K562 (cell line): ENCODE measurements at regions not wholly inside any gene's neighbourhood (a gene's known extent, or its start where the extent isn't known, plus 50 kb on each side); places are given as distances from the start of the nearest gene placed in this dataset.
A peak's percentile ranks its signal among the peaks of the same experiment; 100 is the strongest.

Source experiments
- CBFB ChIP-seq: sonication (generic); formaldehyde crosslinking; IDR thresholded peaks from 2 replicates; pipeline ENCODE4 v1.4.0; 2020; ENCODE audit warnings: mild to moderate bottlenecking, missing genetic modification reagents
- CCAR2 ChIP-seq: fragments of 200-400 bp; formaldehyde crosslinking; IDR thresholded peaks from 2 replicates; pipeline ENCODE4 v1.6.1; 2017; ENCODE audit warnings: mild to moderate bottlenecking, low read depth, low read length
- CREB1 ChIP-seq, 2 experiments: sonication (generic) in 1 of 2; formaldehyde crosslinking in 1 of 2; IDR thresholded peaks; 2 replicates each; pipeline versions ENCODE4 v1.6.1 to v1.8.0; 2012 to 2022; ENCODE audit warnings: inconsistent platforms in 1 of 2, mild to moderate bottlenecking in 1 of 2, missing genetic modification reagents in 1 of 2, moderate library complexity in 1 of 2
- CREB3L1 ChIP-seq: fragments of 450-650 bp; IDR thresholded peaks from 2 replicates; pipeline ENCODE4 v1.6.1; 2014; ENCODE audit warnings: low read depth, mild to moderate bottlenecking, moderate library complexity, borderline replicate concordance
- DACH1 ChIP-seq: fragments of 450-650 bp; IDR thresholded peaks from 2 replicates; pipeline ENCODE4 v1.6.1; 2018; ENCODE audit not compliant: partially characterized antibody
- ELF1 ChIP-seq: fragments of 200-800 bp; sonication (Bioruptor generic); IDR thresholded peaks from 2 replicates; pipeline ENCODE4 v1.6.1; 2016; ENCODE audit warnings: missing genetic modification characterization, missing compliant biosample characterization
- EWSR1 ChIP-seq: fragments of 450-650 bp; IDR thresholded peaks from 2 replicates; pipeline ENCODE4 v1.6.1; 2018; ENCODE audit warnings: borderline replicate concordance, mild to moderate bottlenecking, low read depth, moderate library complexity; ENCODE audit not compliant: partially characterized antibody
- HCFC1 ChIP-seq: IDR thresholded peaks from 2 replicates; pipeline ENCODE4 v1.6.1; 2012; ENCODE audit warnings: low read depth, low read length, improper control_type of control experiment
- HNRNPH1 ChIP-seq: fragments of 200-400 bp; formaldehyde crosslinking; optimal IDR thresholded peaks from 2 replicates; pipeline ENCODE3; 2017; ENCODE audit warnings: low read depth, mild to moderate bottlenecking, low read length, moderate library complexity
- MAZ ChIP-seq, 2 experiments: fragments of 450-650 bp in 1 of 2; sonication (generic) in 1 of 2; formaldehyde crosslinking; IDR thresholded peaks in 1 of 2; conservative IDR thresholded peaks in 1 of 2; 2 replicates each; pipeline versions ENCODE4 v1.4.0 to v1.5.0; 2020; ENCODE audit warnings: mild to moderate bottlenecking in 1 of 2, missing genetic modification reagents in 1 of 2
- NFYB ChIP-seq: IDR thresholded peaks from 2 replicates; pipeline ENCODE4 v1.6.1; 2011; ENCODE audit warnings: mild to moderate bottlenecking, moderate library complexity; ENCODE audit not compliant: insufficient read length; ENCODE audit errors: extremely low read depth
- PTBP1 ChIP-seq: fragments of 200-400 bp; formaldehyde crosslinking; IDR thresholded peaks from 2 replicates; pipeline ENCODE4 v1.6.1; 2017; ENCODE audit warnings: low read depth, low read length
- ZKSCAN3 ChIP-seq: fragments of 250-450 bp; sonication (Bioruptor Pico); IDR thresholded peaks from 2 replicates; pipeline ENCODE4 v1.4.0; 2020
- ZNF354B ChIP-seq: fragments of 250-450 bp; sonication (Bioruptor Pico); IDR thresholded peaks from 2 replicates; pipeline ENCODE4 v1.4.0; 2020
- ZNF395 ChIP-seq: fragments of 200-800 bp; sonication (Bioruptor generic); IDR thresholded peaks from 2 replicates; pipeline ENCODE4 v1.6.1; 2017; ENCODE audit warnings: missing genetic modification characterization, missing compliant biosample characterization
- TF ChIP-seq, protein P1 (sequence below), 2 experiments: fragments of 450-650 bp in 1 of 2; sonication (generic) in 1 of 2; formaldehyde crosslinking in 1 of 2; IDR thresholded peaks in 1 of 2; conservative IDR thresholded peaks in 1 of 2; 2 replicates each; pipeline versions ENCODE4 v1.6.1 to v1.8.1; 2016 to 2023; ENCODE audit warnings: mild to moderate bottlenecking in 2 of 2, moderate library complexity in 2 of 2, inconsistent platforms in 1 of 2, missing genetic modification reagents in 1 of 2
- TF ChIP-seq, protein P2 (sequence below), 2 experiments: fragments of 450-650 bp in 1 of 2; IDR thresholded peaks; 2 replicates each; pipeline ENCODE4 v1.6.1; 2011 to 2017; ENCODE audit warnings: low read depth in 2 of 2, antibody characterized with exemption in 1 of 2, borderline replicate concordance in 1 of 2, low read length in 1 of 2, mild to moderate bottlenecking in 1 of 2, mixed read lengths in 1 of 2; ENCODE audit not compliant: control insufficient read depth in 1 of 2
- TF ChIP-seq, protein P3 (sequence below): conservative IDR thresholded peaks from 2 replicates; pipeline ENCODE4 v1.6.1; 2011; ENCODE audit warnings: low read depth, mild to moderate bottlenecking, low read length; ENCODE audit not compliant: control insufficient read depth

- TF ChIP-seq, protein P1, sequence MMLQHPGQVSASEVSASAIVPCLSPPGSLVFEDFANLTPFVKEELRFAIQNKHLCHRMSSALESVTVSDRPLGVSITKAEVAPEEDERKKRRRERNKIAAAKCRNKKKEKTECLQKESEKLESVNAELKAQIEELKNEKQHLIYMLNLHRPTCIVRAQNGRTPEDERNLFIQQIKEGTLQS (IDR thresholded peaks at IDR 0.05), result no peak
- TF ChIP-seq, protein P1 (CRISPR knock-in tag; conservative IDR thresholded peaks at IDR 0.05), result no peak
- TF ChIP-seq EWSR1 (no peak), NFYB (no peak), ZKSCAN3 (CRISPR knock-in tag) (peak; percentile 90), ELF1 (tag) (no peak), CCAR2 (no peak), PTBP1 (no peak), DACH1 (no peak), ZNF395 (CRISPR knock-in tag) (peak; percentile 34; the same call in 1 of the 2 replicates), ZNF354B (CRISPR knock-in tag) (no peak), CBFB (CRISPR knock-in tag) (no peak), HCFC1 (no peak), MAZ (CRISPR knock-in tag; conservative IDR thresholded peaks at IDR 0.05 in 1 of 2, IDR thresholded peaks at IDR 0.05 in 1 of 2) (peak in 1 of 2 experiments; percentile 69; a peak in 2 of 4 replicates), CREB3L1 (no peak), HNRNPH1 (no peak), CREB1 (IDR thresholded peaks at IDR 0.05) (no peak), CREB1 (CRISPR knock-in tag; IDR thresholded peaks at IDR 0.05) (no peak)
- TF ChIP-seq, protein P2, sequence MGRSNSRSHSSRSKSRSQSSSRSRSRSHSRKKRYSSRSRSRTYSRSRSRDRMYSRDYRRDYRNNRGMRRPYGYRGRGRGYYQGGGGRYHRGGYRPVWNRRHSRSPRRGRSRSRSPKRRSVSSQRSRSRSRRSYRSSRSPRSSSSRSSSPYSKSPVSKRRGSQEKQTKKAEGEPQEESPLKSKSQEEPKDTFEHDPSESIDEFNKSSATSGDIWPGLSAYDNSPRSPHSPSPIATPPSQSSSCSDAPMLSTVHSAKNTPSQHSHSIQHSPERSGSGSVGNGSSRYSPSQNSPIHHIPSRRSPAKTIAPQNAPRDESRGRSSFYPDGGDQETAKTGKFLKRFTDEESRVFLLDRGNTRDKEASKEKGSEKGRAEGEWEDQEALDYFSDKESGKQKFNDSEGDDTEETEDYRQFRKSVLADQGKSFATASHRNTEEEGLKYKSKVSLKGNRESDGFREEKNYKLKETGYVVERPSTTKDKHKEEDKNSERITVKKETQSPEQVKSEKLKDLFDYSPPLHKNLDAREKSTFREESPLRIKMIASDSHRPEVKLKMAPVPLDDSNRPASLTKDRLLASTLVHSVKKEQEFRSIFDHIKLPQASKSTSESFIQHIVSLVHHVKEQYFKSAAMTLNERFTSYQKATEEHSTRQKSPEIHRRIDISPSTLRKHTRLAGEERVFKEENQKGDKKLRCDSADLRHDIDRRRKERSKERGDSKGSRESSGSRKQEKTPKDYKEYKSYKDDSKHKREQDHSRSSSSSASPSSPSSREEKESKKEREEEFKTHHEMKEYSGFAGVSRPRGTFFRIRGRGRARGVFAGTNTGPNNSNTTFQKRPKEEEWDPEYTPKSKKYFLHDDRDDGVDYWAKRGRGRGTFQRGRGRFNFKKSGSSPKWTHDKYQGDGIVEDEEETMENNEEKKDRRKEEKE (IDR thresholded peaks at IDR 0.05; ENCODE audit: borderline replicate concordance in 1 of 2, control insufficient read depth in 1 of 2, low read depth in 2 of 2, low read length in 1 of 2), result no peak
- TF ChIP-seq, protein P3, sequence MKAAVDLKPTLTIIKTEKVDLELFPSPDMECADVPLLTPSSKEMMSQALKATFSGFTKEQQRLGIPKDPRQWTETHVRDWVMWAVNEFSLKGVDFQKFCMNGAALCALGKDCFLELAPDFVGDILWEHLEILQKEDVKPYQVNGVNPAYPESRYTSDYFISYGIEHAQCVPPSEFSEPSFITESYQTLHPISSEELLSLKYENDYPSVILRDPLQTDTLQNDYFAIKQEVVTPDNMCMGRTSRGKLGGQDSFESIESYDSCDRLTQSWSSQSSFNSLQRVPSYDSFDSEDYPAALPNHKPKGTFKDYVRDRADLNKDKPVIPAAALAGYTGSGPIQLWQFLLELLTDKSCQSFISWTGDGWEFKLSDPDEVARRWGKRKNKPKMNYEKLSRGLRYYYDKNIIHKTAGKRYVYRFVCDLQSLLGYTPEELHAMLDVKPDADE, result no peak
Observed at GRCh38 chr7:106542550-106543220, 118.3 kb downstream of the CCDC71L start (continued).
